GM19239 (cell line): ENCODE measurements at regions not wholly inside any gene's neighbourhood (a gene's known extent, or its start where the extent isn't known, plus 50 kb on each side); places are given as distances from the start of the nearest gene placed in this dataset.
"Not testable (repeated sequence)": the region's sequence is repeated elsewhere in the genome, so short reads cannot be mapped to it uniquely, and the experiment has no call there.

Source experiments
- DNase-seq: peaks from one replicate; pipeline ENCODE4 v3.0.0; 2011; ENCODE audit warnings: low spot score; ENCODE audit not compliant: insufficient read length
- FAIRE-seq: peaks from 2 replicates; lab custom pipeline; 2011; peaks lifted over from hg19 to GRCh38; lab: Jason Lieb, UNC

GRCh38 chr2:228614741-228615140, 433.3 kb upstream of the SPHKAP start:
- DNase-seq (no peak), FAIRE-seq (no peak)

- no peak for FAIRE-seq
These were observed 431.8 kb upstream of the SPHKAP start for GRCh38 chr2:228613133-228613850.

GRCh38 chr2:228611171-228611570, 429.7 kb upstream of the SPHKAP start:
- FAIRE-seq (no peak), DNase-seq (no peak)

More at GRCh38 chr2:228613133-228613850, 431.8 kb upstream of the SPHKAP start:
- DNase-seq = no peak

GRCh38 chr2:228602288-228602687, 420.8 kb upstream of the SPHKAP start:
- FAIRE-seq (no peak), DNase-seq (no peak)

GRCh38 chr2:228600265-228600664, 418.8 kb upstream of the SPHKAP start:
- DNase-seq (no peak), FAIRE-seq (no peak)

- DNase-seq = no peak
- no peak for FAIRE-seq
These were observed 418.3 kb upstream of the SPHKAP start for GRCh38 chr2:228599781-228600180.

- FAIRE-seq (no peak), DNase-seq (no peak)
These were observed 417.8 kb upstream of the SPHKAP start for GRCh38 chr2:228599297-228599696.

GRCh38 chr2:228597032-228597431, 415.5 kb upstream of the SPHKAP start:
- DNase-seq (no peak), FAIRE-seq (no peak)

- FAIRE-seq (no peak), DNase-seq (no peak)
These were observed 412.5 kb upstream of the SPHKAP start for GRCh38 chr2:228594012-228594411.

GRCh38 chr2:228592925-228593324, 411.4 kb upstream of the SPHKAP start:
- DNase-seq = no peak

GRCh38 chr2:228590681-228591080, 409.2 kb upstream of the SPHKAP start:
- DNase-seq = peak; percentile 1

More at GRCh38 chr2:228592925-228593324, 411.4 kb upstream of the SPHKAP start:
- FAIRE-seq = no peak

GRCh38 chr2:228589115-228589514, 407.6 kb upstream of the SPHKAP start:
- DNase-seq (no peak), FAIRE-seq (no peak)

More at GRCh38 chr2:228590681-228591080, 409.2 kb upstream of the SPHKAP start:
- peak; percentile 78 for FAIRE-seq

GRCh38 chr2:228581731-228582130, 400.2 kb upstream of the SPHKAP start:
- DNase-seq (no peak), FAIRE-seq (no peak)

- DNase-seq (no peak), FAIRE-seq (no peak)
These were observed 394.4 kb upstream of the SPHKAP start for GRCh38 chr2:228575897-228576296.

- FAIRE-seq, DNase-seq: not testable (repeated sequence)
These were observed 386.8 kb upstream of the SPHKAP start for GRCh38 chr2:228568275-228568674.

- no peak for FAIRE-seq
- DNase-seq = no peak
These were observed 380.3 kb upstream of the SPHKAP start for GRCh38 chr2:228561816-228562215.

- FAIRE-seq (no peak), DNase-seq (no peak)
These were observed 378.4 kb upstream of the SPHKAP start for GRCh38 chr2:228559774-228560415.

- FAIRE-seq = no peak
- DNase-seq = no peak
These were observed 375.2 kb upstream of the SPHKAP start for GRCh38 chr2:228556717-228557116.

- DNase-seq (no peak), FAIRE-seq (no peak)
These were observed 368.0 kb upstream of the SPHKAP start for GRCh38 chr2:228549441-228550007.

- FAIRE-seq (no peak), DNase-seq (no peak)
These were observed 366.7 kb upstream of the SPHKAP start for GRCh38 chr2:228548230-228548629.

- FAIRE-seq = no peak
- DNase-seq = no peak
These were observed 364.3 kb upstream of the SPHKAP start for GRCh38 chr2:228545748-228546145.
